GDM1 (cell line): ENCODE measurements at regions not wholly inside any gene's neighbourhood (a gene's known extent, or its start where the extent isn't known, plus 50 kb on each side); places are given as distances from the start of the nearest gene placed in this dataset.
A peak's percentile ranks its signal among the peaks of the same experiment; 100 is the strongest.

Experiments used
- DNase-seq: peaks from one replicate; lab custom pipeline; 2025; lab: John Stamatoyannopoulos, UW

DNA sequence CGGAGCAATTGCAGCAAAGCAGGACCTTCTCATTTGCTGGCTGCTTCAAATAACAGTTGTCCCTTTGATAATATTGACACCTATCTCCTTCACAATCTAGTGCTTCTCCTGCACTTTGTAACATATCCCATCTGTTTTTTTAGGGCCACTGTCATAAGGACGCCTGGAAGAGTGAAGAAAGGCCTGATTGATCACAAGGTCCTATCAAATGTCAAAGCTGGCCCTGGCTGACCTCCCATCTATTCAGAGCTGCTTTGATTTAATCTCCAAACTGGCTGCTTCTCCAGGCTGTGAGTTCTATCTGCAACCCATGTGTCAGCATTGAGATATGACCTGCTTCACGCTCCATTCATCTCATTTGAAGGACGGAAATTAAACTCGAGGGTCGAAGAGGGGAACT, 601.2 kb upstream of the KCNMB2 start:
- no peak for DNase-seq

DNA sequence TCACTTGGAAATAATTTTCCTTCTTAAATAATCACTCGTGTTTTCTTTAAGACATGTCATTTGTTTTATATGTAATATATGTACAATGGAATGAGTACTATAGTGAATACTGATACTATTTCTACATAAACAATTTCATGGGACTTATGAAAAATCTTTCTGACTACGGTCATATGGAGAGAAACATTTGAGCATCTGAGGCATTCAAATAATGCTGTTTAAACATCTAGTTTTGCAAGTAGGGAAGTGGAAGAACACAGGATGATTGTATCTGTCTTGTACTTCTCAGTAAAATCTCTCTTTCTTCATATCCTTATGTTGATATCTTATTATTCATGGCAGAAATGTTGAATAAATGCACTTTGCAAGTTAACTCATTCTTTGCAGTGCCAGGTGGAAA, 599.5 kb upstream of the KCNMB2 start:
- no peak for DNase-seq

DNA sequence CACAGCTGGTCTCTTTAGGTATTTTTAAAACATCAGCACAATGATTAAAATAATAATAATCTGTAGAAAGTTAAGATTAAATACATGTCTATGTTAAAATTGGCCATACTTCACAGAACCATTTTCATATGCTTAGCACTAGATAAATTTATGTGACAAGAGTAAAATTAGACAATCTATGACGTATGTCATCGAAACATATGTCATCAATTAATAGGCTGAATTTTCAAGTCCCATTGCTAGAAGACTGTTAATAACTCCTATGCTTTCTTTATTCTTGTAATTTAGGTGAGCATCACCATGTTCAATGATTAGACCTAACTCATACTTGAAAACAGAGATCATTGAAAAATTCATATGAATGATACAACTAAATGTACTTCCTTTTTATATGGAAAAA, 593.3 kb upstream of the KCNMB2 start:
- DNase-seq, result no peak

DNA sequence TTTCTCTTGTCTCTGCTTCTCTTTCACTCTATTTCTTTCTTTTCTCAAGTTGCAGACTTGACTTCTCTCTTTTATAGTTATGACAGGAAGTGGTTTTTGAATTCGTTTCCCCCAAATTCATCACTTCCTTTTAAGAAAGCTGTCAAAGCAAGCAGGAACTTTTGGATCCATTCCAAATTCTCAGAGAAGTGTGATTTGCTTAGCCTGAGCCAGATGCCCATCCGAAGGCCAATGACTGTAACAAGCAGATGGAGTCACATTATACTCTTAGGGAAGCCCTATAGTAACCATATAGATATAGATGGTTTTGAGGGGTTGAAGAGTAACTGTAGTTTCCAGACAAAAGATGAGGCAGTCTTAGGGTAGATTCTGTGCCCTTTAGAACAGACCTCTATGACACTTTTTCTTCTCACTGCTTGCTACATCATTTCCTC, 592.0 kb upstream of the KCNMB2 start:
- peak; percentile 56 for DNase-seq

DNA sequence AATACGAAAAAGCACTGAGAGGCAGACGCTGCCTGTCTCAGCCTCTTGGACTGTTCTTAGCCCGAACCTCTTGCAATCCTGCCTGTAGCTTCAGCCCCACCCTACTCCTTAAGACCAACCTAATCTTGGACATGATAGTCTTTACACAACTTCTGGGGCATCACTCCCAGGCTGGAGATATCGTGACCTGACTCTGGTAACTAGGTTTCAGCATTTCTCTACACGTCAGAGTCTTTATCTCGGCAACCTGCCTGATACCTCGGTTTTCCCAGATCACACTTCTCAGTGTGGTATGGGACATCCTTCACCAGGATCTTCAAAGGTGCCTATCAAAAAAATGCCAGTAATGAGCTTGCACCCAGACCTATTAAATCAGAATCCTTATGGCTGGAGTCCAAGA, 590.2 kb upstream of the KCNMB2 start:
- DNase-seq, result no peak

DNA sequence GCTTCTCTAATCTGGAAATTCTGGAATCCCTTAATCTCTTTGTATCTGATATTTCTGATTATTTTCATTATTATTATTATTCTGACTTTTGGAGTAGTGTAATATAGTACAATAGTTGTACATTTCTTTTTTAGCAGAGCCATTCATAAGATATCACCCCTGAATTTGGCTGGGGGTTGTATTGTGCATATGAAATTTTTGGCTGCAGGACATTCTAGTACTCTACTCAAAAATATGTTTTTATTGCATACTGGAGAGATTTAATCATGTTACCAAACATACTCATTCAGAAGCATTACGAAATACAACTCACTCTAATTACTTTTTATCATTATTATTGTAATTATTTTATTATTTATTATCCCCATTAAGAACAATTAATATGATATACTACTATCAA, 589.7 kb upstream of the KCNMB2 start:
- DNase-seq, result no peak

DNA sequence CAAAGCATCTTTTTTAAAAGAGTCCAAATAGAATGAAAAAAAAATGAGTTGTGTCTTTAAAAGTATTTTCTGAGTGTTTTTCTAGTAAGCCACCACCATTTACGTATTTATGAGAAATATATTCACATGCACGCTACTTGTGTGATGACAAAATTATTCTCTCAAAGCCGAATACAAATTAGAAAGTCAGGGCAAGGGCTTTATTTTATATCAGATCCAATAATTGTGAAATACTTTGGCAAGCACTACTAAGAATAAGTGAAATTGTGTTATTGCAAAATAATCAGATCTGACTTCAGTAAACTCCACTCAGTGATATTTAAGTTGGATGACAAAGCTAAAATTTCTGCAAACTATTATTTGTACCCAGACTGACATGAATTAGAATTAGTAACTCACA, 589.3 kb upstream of the KCNMB2 start:
- no peak for DNase-seq

DNA sequence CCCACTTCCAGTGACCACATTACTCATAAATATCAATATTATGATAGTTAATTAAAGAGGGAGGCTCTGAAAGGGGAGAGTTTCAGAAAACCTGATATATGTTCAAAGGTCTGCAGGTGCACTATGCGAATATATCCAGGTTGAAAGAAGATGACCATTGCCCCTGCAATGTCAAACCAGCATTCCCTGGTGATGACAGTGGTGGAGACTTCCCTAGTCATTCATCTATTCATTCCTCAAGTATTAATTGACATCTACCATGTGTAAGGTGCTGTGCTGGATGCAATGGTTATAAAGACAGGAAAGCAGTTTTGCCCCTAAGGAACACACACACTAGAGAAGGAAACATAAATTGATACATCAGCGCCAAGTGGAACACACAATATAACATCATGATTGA, 588.3 kb upstream of the KCNMB2 start:
- DNase-seq, result no peak

DNA sequence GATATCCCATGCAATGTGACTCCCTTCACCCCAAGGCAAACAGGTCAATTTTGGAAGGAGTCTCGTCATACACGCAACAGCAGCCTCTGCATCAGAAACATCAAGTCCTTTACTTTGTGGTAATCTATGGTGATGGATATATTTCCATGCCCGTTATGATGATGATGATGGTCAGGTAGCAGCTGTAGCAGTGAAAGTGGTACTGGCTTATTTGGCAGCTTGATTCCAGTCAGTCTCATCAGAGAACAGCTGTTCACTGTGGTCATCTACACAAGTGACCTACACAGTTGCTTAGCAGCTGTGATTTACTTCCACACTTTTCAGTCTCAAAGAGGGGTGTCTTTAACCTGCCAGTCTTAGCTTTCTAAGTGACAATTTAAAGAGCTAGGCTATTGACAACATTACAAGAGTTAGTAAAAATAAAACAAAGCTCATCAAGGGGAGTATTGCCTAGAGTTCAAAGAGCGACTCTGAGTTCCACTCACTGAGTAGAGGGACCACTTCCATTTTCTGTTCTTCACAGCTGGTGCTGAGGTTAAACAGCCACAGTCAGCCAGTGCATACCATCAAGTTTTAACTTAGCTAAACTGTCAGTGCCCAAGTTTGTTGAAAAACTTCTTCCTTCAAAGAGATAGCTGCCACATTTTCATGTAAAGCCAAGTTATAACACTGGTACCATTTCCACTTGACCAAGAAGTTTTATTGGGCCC, 587.4 kb upstream of the KCNMB2 start:
- no peak for DNase-seq

DNA sequence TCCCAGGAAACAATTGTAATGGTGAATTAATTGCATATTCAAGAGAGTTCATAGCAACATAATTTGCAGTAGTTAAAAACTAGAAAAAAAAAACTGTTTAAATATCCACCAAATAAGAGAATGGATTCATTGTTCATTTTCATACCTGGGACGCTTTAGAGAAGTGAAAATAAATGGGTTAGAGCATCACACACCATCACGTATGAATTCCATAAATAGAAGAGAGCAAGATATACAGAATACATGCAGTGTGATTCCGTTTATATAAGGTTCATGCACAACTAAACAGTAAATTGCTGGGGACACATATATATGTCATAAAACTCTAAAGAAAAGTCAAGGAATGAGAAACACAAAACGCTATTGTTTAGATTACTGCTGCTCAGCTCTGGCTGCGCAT, 577.0 kb upstream of the KCNMB2 start:
- no peak for DNase-seq

DNA sequence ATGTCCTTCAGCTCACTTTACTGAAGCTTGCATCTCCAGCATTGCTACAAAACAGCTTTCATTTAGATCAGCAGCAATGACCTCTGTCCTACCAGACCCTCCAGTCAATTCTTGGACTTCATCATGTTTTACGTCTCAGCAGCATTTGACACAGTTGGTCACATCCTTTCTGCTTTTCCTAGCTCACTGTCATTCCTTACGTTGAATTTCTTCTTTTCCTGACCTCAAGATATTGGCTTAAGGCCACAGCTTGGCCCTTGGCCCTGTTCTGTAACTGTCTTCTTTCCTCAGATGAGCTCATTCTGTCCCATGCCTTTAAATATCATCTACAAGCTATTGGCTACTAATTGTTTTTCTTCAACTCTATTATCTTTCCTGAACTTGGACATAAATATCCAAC, 576.2 kb upstream of the KCNMB2 start:
- DNase-seq, result no peak

DNA sequence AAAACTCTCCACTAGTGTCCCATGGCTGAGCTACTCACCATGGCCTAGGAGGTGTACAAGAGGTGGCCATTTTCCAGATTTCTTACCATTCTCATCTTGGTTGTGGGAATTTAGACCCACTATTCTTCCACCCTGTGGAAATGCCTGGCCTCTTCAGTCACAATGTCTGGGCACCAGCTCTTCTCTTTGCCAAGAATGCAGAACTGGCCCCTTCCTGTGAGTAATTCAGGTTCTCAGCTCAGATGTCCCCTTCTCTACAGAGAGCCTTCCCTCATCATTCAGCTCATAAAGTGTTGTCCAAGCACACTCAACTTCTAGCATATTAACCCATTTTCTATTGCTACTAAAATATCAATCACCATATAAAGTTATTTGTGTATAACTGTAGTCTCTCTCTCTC, 575.5 kb upstream of the KCNMB2 start:
- no peak for DNase-seq

DNA sequence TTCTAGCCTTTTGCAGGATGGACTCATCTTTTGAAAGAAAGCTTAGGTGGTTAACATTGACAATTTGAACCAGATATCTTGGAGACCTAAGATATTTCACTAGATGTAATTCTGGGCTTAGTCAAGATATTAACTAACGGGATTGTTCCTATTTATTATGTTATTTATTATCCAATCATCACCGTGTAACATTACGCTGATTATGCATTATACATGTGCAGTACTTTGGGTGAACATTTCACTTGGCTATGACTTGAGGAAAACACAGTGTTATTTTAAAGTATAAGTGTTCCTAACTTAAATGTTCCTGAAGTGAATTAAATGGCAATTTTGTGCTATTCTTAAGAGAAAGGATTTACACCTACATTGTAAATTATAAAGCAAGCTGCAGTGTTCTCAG, 574.5 kb upstream of the KCNMB2 start:
- no peak for DNase-seq

DNA sequence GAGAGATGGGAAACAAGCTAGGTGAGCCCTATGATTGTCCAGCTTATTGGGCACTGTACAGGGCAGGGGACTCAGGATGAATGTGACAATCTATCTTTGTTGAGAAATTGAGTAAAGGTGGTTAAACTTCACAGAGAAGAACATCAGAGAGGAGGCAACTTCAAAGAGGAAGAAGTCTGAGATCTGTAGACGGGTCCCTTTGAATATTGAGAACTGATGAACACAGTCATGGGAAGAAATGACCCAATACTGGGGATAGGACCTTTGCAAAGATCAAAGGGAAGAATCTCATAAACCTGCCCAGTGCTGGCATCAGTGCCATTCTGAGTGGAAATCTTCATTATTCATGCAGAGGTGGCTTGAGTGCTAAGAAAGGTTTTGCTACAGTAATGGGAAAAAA, 569.7 kb upstream of the KCNMB2 start:
- DNase-seq, result no peak

DNA sequence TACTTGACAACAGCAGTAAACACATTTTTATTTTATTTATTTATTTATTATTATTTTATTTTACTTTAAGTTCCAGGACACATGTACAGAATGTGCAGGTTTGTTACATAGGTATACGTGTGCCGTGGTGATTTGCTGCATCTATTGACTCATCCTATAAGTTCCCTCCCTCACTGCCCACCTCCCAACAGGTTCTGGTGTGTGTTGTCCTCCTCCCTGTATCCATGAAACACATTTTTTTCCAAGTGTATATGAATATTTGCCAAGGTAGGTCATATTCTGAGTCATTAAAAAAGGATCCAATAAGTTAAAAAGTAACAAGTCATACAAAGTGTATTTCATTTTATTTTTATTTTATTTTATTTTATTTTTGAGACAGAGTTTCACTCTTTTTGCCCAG, 567.3 kb upstream of the KCNMB2 start:
- no peak for DNase-seq

DNA sequence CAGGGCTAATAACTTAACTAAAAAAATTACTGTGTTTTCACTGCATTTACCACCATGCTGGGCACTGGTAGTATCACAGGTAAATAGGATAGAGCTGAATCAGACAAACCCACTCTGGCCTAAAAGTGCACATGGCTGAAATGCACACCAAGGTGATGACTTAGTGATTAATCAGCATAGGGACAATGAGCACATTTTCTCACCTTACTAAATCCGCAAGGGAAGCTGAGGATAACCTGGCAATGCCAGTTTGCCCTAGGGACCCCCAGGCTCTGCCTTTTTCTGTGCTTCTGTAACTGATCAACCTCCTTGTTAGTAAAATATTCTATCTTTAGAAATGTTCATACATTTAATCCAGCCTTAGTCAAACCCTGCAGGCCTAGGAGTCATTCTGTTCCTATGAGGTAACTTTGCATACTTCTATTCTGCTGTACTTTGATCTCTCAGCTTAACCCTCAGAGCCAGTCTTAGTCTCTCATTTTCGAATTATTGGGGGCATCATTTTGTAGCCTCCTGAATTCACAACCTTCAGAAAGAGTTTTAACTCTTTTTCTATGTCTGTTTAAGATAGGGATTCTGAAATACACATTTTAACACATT, 562.9 kb upstream of the KCNMB2 start:
- no peak for DNase-seq

DNA sequence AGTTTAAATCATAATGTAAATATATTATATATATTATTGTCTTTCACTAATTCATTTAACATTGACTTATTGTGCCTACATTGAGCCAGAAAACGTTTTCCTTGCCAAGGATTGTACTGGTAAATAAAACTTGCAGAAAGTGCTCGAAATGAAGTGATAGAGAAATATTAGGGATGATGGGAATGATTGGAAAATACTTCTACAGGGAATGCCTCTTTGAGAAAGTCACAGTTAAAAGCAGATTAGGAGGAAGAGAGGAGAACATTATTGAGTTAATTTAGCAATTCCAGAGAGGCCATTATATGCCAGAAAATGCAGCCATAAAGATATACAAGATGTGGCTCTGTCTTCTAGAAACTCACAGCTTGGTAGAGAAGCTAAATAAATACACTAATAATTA, 560.0 kb upstream of the KCNMB2 start:
- no peak for DNase-seq

DNA sequence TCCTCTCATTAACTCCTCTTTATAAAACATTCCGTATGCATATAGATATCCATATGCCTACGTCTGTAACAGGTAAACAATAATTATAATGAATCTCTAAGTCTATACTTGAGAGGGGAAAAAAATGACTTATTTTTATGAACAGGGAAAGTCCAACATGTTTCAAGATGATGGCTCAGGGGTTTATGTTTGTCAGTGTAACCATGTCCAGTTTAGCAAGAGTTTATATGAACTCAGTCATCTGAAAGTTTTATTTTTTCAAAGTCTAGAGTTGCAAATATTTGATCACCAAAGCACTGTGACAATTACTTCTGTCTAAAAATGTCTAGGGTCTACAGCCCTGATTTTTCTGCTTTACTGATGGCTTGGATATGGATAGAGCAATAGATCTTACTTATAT, 559.4 kb upstream of the KCNMB2 start:
- no peak for DNase-seq

DNA sequence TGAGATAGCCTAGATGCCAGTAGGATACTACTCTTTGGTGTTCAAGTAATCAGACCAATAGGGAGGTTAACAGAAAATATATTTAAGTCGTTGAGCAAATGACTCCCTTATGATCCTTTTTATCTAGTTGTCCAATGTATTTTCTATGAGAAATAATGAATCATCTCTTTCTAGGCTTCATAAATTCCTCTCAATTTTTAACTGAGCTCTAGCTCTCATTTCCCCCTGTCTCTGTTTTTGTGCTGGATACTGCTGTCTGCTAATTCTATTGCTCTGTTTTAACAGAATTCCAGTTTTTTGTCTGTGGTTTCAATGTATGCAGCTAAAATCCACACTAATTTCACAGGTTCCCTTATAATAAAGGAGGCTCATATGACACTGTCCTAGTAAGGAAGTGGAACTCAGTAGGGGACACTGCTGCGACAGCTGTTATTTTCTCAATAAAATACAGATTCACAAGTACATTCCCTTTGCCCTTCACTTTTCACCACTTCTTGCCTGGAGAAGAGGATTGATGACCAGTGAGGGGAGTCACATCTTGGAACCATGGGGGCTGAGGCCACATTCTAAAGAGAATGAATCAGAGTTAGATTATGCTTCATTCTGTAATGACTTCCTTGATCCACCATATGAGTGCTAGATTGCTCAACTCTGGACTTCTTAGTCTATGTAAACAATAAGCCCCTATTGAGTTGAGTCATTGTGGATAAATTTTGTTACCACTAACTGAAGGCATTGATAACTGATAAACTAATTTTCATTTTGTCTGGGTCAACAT, 558.7 kb upstream of the KCNMB2 start:
- no peak for DNase-seq

DNA sequence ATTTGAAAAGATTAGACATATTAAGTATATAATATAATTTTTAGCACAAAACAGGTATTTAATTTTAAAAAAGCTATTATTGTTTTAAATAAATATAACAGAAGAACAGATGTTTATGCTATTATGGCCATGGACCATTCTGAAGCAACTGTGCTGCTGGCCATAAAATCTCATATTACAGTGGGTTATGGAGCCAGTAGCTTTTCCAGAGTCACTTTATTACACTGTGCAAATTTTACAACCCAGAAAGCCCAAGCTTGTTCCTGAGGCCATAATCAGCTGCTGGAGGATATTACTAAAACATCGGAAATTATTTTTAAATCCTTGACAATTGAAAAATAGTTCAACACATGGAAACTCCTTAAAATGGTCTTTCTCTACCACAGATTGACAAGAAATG, 557.3 kb upstream of the KCNMB2 start:
- no peak for DNase-seq

DNA sequence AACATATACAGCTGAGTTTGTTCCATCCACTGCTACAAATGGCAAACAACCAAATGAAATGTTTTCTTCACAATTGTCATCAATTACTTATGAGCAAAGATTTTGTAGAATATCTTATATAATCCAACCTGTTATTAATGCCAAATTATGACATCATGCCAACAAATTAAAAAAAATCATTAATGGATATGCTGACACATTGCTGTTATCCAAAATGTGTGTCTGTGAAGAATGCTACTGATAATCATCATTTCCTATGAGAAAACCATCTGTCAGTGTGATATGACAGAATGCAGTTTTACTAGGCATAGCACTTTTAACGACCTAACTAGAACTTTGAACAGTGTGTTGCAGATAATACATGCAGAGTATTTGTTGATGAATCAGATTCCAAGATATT, 556.5 kb upstream of the KCNMB2 start:
- no peak for DNase-seq

DNA sequence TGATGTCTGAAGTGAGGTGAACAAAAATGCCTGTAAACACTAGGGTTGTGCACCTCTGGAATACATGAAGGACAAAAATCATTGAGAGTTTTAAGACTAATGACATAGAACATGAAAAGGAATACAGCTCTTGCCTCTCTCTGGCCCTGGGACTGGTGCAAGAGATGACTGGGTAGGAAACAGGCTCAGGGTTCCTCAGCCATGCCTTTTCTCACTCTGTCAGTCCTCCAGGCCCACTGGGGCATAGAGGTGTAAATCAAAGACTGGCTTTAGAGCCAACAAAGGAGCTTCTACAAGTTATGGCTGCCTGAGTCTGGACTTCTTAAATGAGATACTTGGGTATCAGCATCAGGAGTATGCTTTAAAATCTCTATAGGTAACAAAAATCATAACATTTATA, 554.7 kb upstream of the KCNMB2 start:
- no peak for DNase-seq

DNA sequence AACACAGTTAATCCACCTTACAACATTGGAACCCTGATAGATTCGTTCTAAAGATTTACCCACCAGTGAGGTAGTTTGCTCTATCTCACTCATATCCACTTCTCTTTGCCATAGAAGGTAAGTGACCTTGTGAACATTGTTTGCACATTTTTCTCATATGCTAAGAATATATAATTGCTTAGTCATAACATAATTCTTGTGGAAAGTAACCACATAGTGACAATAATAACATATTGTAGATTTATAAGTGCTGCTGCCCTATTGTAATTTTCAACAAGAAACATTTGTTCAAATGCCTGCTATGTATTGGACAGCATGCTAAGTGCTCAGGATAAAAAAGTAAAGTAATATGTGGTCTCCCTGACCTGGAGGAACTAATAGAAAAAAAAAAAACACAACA, 554.2 kb upstream of the KCNMB2 start:
- no peak for DNase-seq

DNA sequence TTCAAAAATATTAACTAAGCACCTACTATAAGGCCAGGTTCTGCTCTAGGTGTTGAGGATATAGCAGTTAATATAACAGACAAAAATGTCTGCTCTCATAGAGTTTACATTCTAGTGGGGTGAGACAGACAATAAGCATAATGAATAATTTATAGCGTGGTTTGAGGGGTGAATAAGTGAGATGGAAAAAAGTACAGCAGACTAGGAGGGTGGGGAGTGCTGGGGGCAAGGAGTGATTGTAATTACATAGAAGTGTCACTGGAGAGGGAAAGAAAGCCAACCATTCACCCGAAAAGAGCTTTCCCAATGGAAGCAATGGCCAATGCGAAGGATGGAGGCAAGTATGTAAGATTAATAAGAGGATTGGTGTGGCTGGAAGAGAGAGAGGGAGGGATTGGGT, 552.9 kb upstream of the KCNMB2 start:
- DNase-seq, result no peak
